ENCODE measurements at regions not wholly inside any gene's neighbourhood (a gene's known extent, or its start where the extent isn't known, plus 50 kb on each side); places are given as distances from the start of the nearest gene placed in this dataset.
"Not testable (repeated sequence)": the region's sequence is repeated elsewhere in the genome, so short reads cannot be mapped to it uniquely, and the experiment has no call there.

DNA sequence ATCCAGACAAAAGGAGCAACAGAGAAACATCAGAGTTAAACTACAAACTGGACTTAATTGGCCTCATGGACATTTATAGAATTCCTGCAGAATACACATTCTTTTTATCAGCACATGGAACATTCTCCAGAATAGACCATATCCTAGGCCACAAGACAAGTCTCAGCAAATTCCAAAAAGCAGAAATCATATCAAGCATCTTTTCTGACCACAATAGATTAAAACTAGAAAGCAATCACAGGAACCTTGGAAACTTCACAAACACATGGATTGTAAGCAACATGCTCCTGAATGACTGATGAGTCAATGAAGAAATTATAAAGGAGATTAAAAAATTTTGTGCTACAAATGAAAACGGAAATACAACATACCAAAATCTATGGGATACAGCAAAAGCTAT is 526.7 kb downstream of the PCDH7 start:
- no peak for DNase-seq (ENCODE audit: missing footprints)
- ATAC-seq, result no peak

GRCh38 chr4:31259119-31259518 is 539.0 kb downstream of the PCDH7 start:
- DNase-seq (ENCODE audit: missing footprints) (no peak), ATAC-seq (no peak)
- intact Hi-C loops (cut with DNase I), result no loop called here

More for the DNA sequence above, 526.7 kb downstream of the PCDH7 start:
- intact Hi-C loops (cut with DNase I), result no loop called here

DNA sequence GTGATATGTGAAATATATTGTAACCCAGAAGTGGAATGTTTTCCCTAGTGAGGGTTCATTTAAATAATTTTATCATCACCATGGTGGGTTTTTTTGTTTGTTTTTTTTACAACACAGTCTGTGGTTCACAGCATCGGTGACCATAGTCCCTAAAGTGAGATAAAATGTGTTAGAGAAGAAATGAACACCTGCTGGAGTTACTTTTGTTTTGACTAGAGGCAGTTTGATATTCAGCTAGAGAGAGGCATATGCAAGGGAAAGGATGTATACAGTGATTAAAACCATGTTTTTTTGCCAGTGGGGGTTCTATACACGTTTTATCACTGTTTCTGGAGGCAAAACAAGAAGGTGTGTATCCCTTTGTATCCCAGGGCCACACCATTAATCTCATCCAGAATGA is 541.5 kb downstream of the PCDH7 start:
- ATAC-seq, result no peak
- intact Hi-C loops (cut with DNase I), result no loop called here
- DNase-seq (ENCODE audit: missing footprints), result no peak

DNA sequence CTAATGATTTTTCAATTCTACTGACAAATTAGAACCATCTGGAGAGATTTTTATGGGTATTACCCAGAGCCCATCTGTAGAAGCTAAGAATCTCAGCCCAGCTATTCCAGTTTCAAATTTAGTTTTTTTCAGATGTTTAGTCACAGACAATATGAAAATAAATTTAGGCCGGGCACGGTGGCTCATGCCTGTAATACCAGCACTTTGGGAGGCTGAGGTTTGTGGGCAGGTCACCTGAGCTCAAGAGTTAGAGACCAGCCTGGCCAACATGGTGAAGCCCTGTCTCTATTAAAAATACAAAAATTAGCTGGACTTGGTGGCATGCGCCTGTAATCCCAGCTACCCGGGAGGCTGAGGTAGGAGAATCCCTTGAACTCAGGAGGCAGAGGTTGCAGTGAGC is 545.9 kb downstream of the PCDH7 start:
- ATAC-seq; intact Hi-C loops (cut with DNase I); DNase-seq (ENCODE audit: missing footprints): not testable (repeated sequence)

DNA sequence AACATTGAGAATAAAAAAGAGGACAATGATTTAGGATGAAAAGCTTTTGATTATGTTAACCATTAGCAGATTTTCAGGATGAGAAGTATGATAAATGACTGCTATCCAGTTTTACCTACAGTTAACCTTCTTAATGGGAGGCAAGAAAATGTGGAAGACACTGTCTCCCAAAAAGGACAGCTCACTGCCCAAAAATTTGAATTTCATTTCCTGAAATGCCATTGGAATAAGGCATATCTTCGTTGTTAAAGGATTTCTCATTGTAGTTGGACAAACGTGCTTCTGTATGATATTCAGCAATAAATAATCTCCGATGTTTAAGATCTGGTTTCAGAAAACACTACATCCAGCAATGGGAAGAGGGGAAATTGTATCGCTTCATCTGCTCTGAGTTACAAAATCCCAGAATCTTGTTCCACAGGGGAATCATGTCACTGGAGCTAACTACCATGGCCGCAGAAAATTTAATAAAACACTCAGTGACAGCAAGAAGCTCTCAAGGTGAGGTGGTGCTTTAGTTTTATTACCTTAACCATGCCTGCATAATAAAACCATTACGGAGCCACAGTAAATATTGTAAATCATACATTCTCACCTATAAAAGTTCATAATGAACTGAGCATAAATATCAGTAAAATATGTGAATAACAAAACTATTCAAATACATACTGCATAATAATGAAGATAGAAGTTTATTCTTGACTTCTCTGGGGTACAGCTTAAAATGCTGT is 552.3 kb downstream of the PCDH7 start:
- no peak for DNase-seq (ENCODE audit: missing footprints)
- intact Hi-C loops (cut with DNase I), result no loop called here
- ATAC-seq, result no peak

- ATAC-seq, result no peak
- intact Hi-C loops (cut with DNase I), result no loop called here
- no peak for DNase-seq (ENCODE audit: missing footprints)
These were observed 555.7 kb downstream of the PCDH7 start for GRCh38 chr4:31275906-31276305.

GRCh38 chr4:31283679-31284078 is 563.5 kb downstream of the PCDH7 start:
- DNase-seq (ENCODE audit: missing footprints) (no peak), ATAC-seq (no peak)
- intact Hi-C loops (cut with DNase I), result no loop called here

- DNase-seq (ENCODE audit: missing footprints), result no peak
- intact Hi-C loops (cut with DNase I), result no loop called here
- ATAC-seq, result no peak
These were observed 570.7 kb downstream of the PCDH7 start for GRCh38 chr4:31290836-31291235.

GRCh38 chr4:31291238-31291637 is 571.1 kb downstream of the PCDH7 start:
- ATAC-seq (no peak), DNase-seq (ENCODE audit: missing footprints) (no peak)
- intact Hi-C loops (cut with DNase I), result no loop called here

DNA sequence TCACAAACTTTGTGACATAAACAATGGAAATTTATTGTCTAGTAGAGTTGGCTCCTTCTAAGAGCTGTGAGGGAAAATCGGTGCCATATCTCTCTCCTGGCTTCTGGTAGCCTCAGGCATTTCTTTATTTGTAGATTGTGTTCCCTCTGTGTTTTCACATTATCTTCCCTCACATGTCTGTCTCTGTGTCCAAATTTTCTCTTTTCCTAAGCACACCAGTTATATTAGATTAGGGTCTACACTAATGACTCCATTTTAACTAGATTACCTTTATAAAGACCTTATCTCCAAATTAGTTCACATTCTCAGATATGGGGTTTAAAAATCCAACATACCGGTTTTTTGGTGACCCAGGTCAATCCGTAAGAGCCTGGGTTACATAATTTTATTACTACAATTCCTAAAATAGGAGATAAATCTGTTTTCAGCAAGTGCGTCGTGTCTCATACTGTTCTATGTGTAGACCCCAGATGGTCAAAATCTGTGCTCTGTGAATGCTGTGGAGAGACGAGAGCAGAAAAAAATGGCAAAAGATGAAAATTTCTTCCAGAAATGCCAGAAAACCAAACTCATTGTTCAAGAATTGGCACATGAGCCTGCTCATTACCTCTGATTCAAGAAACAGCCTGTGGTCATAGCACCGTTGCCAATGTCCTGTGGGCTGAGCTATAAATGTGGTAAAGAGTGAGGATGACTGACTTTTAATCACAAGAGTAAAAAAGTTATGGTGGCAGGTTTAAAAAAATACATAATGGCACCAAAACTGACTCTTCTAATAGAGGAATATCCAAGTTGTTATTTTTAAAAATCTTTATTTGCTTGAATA is 574.7 kb downstream of the PCDH7 start:
- intact Hi-C loops (cut with DNase I), result no loop called here

DNA sequence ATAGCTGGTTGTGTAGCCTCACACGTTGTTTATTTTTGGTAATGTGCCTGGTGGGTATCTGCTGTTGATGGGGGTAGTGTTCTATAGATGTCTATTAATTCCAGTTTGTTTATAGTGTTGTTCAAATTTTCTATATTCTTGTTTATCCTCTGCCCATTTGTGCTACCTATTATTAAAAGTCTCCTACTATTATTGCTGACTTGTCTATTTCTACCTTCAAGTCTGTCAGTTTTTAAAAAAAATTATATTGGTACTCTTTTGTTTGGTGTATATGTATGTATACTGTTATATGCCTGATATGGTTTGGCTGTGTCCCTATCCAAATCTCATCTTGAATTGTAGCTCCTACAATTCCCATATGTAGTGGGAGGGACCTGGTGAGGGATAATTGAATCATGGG is 578.6 kb downstream of the PCDH7 start:
- no peak for ATAC-seq
- intact Hi-C loops (cut with DNase I), result no loop called here
- DNase-seq (ENCODE audit: missing footprints), result no peak

More for the DNA sequence above, 574.7 kb downstream of the PCDH7 start:
- DNase-seq (ENCODE audit: missing footprints) (no peak), ATAC-seq (no peak)

- ATAC-seq, result no peak
- intact Hi-C loops (cut with DNase I), result no loop called here
- DNase-seq (ENCODE audit: missing footprints), result no peak
These were observed 586.9 kb downstream of the PCDH7 start for GRCh38 chr4:31307029-31307428.

DNA sequence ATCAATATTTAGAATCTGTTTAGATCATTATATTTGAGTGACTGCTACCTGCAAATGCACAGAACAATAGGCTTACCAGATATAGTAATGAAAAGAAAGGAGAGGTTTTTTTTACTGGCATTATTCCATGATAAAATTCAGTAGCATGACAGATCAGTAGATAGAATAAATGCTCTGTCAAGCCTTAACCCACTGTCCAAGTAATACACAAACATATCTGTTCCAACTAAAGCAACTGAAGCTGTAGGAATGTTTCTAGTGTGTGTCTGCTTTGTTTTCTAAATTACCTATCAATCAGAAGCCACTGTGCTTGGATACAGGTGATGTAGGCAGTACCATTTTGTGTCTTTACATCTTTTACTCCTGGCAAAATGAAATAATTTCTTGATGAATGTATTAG is 604.6 kb downstream of the PCDH7 start:
- DNase-seq (ENCODE audit: missing footprints) (no peak), ATAC-seq (no peak)
- intact Hi-C loops (cut with DNase I), result no loop called here

GRCh38 chr4:31325300-31325699 is 605.1 kb downstream of the PCDH7 start:
- no peak for DNase-seq (ENCODE audit: missing footprints)
- intact Hi-C loops (cut with DNase I), result no loop called here
- no peak for ATAC-seq

- no peak for DNase-seq (ENCODE audit: missing footprints)
- intact Hi-C loops (cut with DNase I), result no loop called here
- no peak for ATAC-seq
These were observed 606.9 kb downstream of the PCDH7 start for GRCh38 chr4:31327031-31327430.

GRCh38 chr4:31328932-31329331 is 608.8 kb downstream of the PCDH7 start:
- no peak for DNase-seq (ENCODE audit: missing footprints)
- intact Hi-C loops (cut with DNase I), result no loop called here
- no peak for ATAC-seq

DNA sequence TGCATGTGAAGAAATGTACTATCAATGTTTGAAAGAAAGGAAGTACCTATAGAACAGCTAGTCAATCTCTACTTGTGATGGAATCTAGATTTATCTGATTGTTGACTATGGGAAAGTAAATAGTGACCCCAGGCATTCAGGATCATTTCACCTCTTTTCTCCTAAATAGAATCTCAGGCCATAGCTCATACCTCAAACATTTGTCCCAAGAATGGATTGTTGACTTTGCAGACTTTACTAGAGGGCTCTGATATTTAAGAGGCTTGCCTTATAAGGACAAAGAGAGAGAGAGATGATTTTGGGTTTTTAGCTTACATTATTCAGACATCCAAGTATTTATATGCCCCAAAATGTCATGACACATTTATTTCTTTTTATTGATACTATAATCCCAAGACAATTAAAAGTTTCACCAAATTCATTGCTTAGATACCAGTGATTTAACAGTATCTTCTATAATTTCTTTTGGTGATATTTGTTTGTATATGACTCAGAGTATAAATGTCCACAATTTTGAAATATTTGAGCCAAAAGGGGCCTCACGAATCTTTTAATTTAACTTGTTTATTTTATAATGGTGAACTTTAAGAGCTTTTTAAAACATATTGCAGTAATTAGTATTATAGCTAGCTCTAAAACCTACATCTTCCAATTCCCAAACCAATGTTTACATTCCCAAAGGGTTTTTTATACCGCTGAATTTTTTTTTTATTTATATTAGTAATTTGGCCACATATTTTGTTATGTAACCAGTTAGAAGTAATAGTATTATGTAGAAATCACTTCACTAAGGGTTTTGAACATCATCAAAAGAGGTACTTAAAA is 614.1 kb downstream of the PCDH7 start:
- DNase-seq (ENCODE audit: missing footprints) (no peak), ATAC-seq (no peak)
- intact Hi-C loops (cut with DNase I), result no loop called here

GRCh38 chr4:31338000-31338399 is 617.8 kb downstream of the PCDH7 start:
- no peak for ATAC-seq
- intact Hi-C loops (cut with DNase I), result no loop called here

GRCh38 chr4:31341601-31342359 is 621.6 kb downstream of the PCDH7 start:
- intact Hi-C loops (cut with DNase I), result no loop called here
- ATAC-seq (no peak), DNase-seq (ENCODE audit: missing footprints) (no peak)

More at GRCh38 chr4:31338000-31338399, 617.8 kb downstream of the PCDH7 start:
- DNase-seq (ENCODE audit: missing footprints), result no peak
